SK-MEL-5 (cell line): ENCODE measurements at regions not wholly inside any gene's neighbourhood (a gene's known extent, or its start where the extent isn't known, plus 50 kb on each side); places are given as distances from the start of the nearest gene placed in this dataset.

ENCODE experiments used
- DNase-seq: peaks from one replicate; pipeline ENCODE4 v3.0.0-alpha.2; 2016; ENCODE audit warnings: low read depth, low spot score
- in situ Hi-C: cut with HindIII; loops from 2 replicates; pipeline ENCODE4 v1.10.0; 2016; ENCODE audit warnings: low sequenced_read_pairs, high pct_unique_total_duplicates, low pct_unique_long_range_greater_than_20kb

GRCh38 chr6:55654445-55654844, 75.5 kb upstream of the HMGCLL1 start:
- in situ Hi-C loops, result no loop called here
- DNase-seq, result no peak

- in situ Hi-C loops, result no loop called here
- no peak for DNase-seq
Measured at GRCh38 chr6:55652429-55652828, 73.4 kb upstream of the HMGCLL1 start.

- in situ Hi-C loops, result no loop called here
Measured at GRCh38 chr6:55651015-55651414, 72.0 kb upstream of the HMGCLL1 start.

GRCh38 chr6:55643861-55644260, 64.9 kb upstream of the HMGCLL1 start:
- in situ Hi-C loops, result no loop called here
- no peak for DNase-seq

More at GRCh38 chr6:55651015-55651414, 72.0 kb upstream of the HMGCLL1 start:
- no peak for DNase-seq

- DNase-seq, result no peak
- in situ Hi-C loops, result no loop called here
Measured at GRCh38 chr6:55642366-55642765, 63.4 kb upstream of the HMGCLL1 start.

- DNase-seq, result peak; percentile 8
- in situ Hi-C loops, result no loop called here
Measured at GRCh38 chr6:55636406-55637102, 57.6 kb upstream of the HMGCLL1 start.

GRCh38 chr6:55633471-55633870, 54.5 kb upstream of the HMGCLL1 start:
- in situ Hi-C loops, result no loop called here
- DNase-seq, result no peak

GRCh38 chr6:55632953-55633352, 54.0 kb upstream of the HMGCLL1 start:
- no peak for DNase-seq
- in situ Hi-C loops, result no loop called here
